Cardiac septum (tissue), 1 donor: ENCODE measurements at regions not wholly inside any gene's neighbourhood (a gene's known extent, or its start where the extent isn't known, plus 50 kb on each side); places are given as distances from the start of the nearest gene placed in this dataset. TPM values are rescaled to one million over a fixed set of nuclear protein-coding genes. Genes with fewer than 3 reads are reported as not detected.

Experiments used
- DNase-seq: peaks from one replicate; pipeline ENCODE4 v3.0.0-alpha.2; 2020; ENCODE audit warnings: low spot score
- intact Hi-C: fragments of 100-400 bp; cut with DNase I; formaldehyde crosslinking; loops from one replicate; pipeline ENCODE4 v1.14.0; 2022
- microRNA-seq: library from miRNA; unstranded; fragments of <30 nt; microRNA quantifications from one replicate; pipeline ENCODE4 v1.2.0, GENCODE V29; 2020
- donor health status: DM: no; HTN: no; CAD: no.

- intact Hi-C loops, result no loop called here
Observed at GRCh38 chr5:88934439-88934838, 51.5 kb upstream of the MEF2C start.

More at GRCh38 chr5:88934439-88934838, 51.5 kb upstream of the MEF2C start:
- no peak for DNase-seq

Small RNA genes in the stretch of these regions (microRNA-seq; reads per million reads assigned to microRNA genes)
- not detected for gene MIR3660
